Liver (tissue), 8 donors: ENCODE measurements at regions not wholly inside any gene's neighbourhood (a gene's known extent, or its start where the extent isn't known, plus 50 kb on each side); places are given as distances from the start of the nearest gene placed in this dataset.

Source experiments
- DNase-seq: peaks from one replicate; pipeline ENCODE4 v3.0.0-alpha.2; 2017; ENCODE audit warnings: low spot score
- H3K27ac ChIP-seq, 2 donors: one replicate each; pipeline ENCODE4 v1.7.0; 2013; ENCODE audit warnings: inconsistent platforms in 2 of 2, low read length in 2 of 2, control low read depth in 1 of 2, low read depth in 1 of 2, mild to moderate bottlenecking in 1 of 2
- H3K27me3 ChIP-seq, 4 donors: one replicate each; pipeline versions ENCODE4 v1.6.1 to v1.7.0; 2013; ENCODE audit warnings: low read length in 3 of 4, inconsistent platforms in 1 of 4, mild to moderate bottlenecking in 1 of 4, moderate library complexity in 1 of 4; ENCODE audit not compliant: control insufficient read depth in 4 of 4, insufficient read depth in 4 of 4
- H3K36me3 ChIP-seq, 4 donors: one replicate each; pipeline versions ENCODE4 v1.6.1 to v1.7.0; 2013; ENCODE audit warnings: low read length in 3 of 4, mild to moderate bottlenecking in 3 of 4, low read depth in 1 of 4, moderate library complexity in 1 of 4; ENCODE audit not compliant: control insufficient read depth in 4 of 4, insufficient read depth in 3 of 4
- H3K4me1 ChIP-seq, 4 donors: one replicate each; pipeline versions ENCODE4 v1.6.1 to v1.7.0; 2013; ENCODE audit warnings: low read length in 3 of 4, mild to moderate bottlenecking in 3 of 4, moderate library complexity in 1 of 4; ENCODE audit not compliant: control insufficient read depth in 4 of 4, insufficient read depth in 4 of 4
- H3K4me3 ChIP-seq, 3 donors: one replicate each; pipeline versions ENCODE4 v1.6.1 to v1.7.0; 2013; ENCODE audit warnings: low read length in 3 of 3, control low read depth in 1 of 3, low read depth in 1 of 3, mild to moderate bottlenecking in 1 of 3
- H3K9ac ChIP-seq, 2 donors: one replicate each; pipeline ENCODE4 v1.7.0; 2013; ENCODE audit warnings: low read length in 2 of 2, mild to moderate bottlenecking in 2 of 2, moderate library complexity in 2 of 2, control low read depth in 1 of 2, low read depth in 1 of 2
- H3K9me3 ChIP-seq, 4 donors: one replicate each; pipeline versions ENCODE4 v1.6.1 to v1.7.0; 2013; ENCODE audit warnings: low read length in 3 of 4; ENCODE audit not compliant: control insufficient read depth in 4 of 4
- CTCF ChIP-seq: fragments of 150-350 bp; IDR thresholded peaks from 2 replicates; pipeline ENCODE4 v1.5.1; 2017; ENCODE audit warnings: improper control_type of control experiment, low read depth, low read length; ENCODE audit not compliant: missing input control
- EGR1 ChIP-seq, 2 donors: IDR thresholded peaks; 2 replicates each; pipeline ENCODE4 v1.6.1; 2016 to 2018; ENCODE audit warnings: antibody characterized with exemption in 2 of 2, low read depth in 2 of 2
- FOXA1 ChIP-seq: IDR thresholded peaks from 2 replicates; pipeline ENCODE4 v1.6.1; 2016; ENCODE audit warnings: antibody characterized with exemption
- FOXA2 ChIP-seq: IDR thresholded peaks from 2 replicates; pipeline ENCODE4 v1.6.1; 2016; ENCODE audit warnings: antibody characterized with exemption
- GABPA ChIP-seq, 2 donors: IDR thresholded peaks in 1 of 2; conservative IDR thresholded peaks in 1 of 2; 2 replicates each; pipeline ENCODE4 v1.6.1; 2016; ENCODE audit warnings: antibody characterized with exemption in 2 of 2, mild to moderate bottlenecking in 1 of 2, moderate library complexity in 1 of 2
- HNF4A ChIP-seq, 2 donors: conservative IDR thresholded peaks; 2 replicates each; pipeline ENCODE4 v1.6.1; 2016; ENCODE audit warnings: antibody characterized with exemption in 2 of 2, mild to moderate bottlenecking in 2 of 2
- HNF4G ChIP-seq: IDR thresholded peaks from 2 replicates; pipeline ENCODE4 v1.6.1; 2016; ENCODE audit warnings: antibody characterized with exemption
- JUND ChIP-seq, 2 donors: IDR thresholded peaks; 2 replicates each; pipeline ENCODE4 v1.6.1; 2016; ENCODE audit warnings: antibody characterized with exemption in 2 of 2
- NR2F2 ChIP-seq: IDR thresholded peaks from 2 replicates; pipeline ENCODE4 v1.6.1; 2016; ENCODE audit warnings: antibody characterized with exemption
- RAD21 ChIP-seq, 2 donors: IDR thresholded peaks; 2 replicates each; pipeline ENCODE4 v1.6.1; 2016; ENCODE audit warnings: antibody characterized with exemption in 2 of 2, mild to moderate bottlenecking in 2 of 2
- REST ChIP-seq: IDR thresholded peaks from 2 replicates; pipeline ENCODE4 v1.6.1; 2016; ENCODE audit warnings: antibody characterized with exemption, mild to moderate bottlenecking
- RXRA ChIP-seq, 2 donors: IDR thresholded peaks; 2 replicates each; pipeline ENCODE4 v1.6.1; 2017 to 2018; ENCODE audit warnings: antibody characterized with exemption in 2 of 2, mild to moderate bottlenecking in 1 of 2
- SP1 ChIP-seq: IDR thresholded peaks from 2 replicates; pipeline ENCODE4 v1.6.1; 2018; ENCODE audit warnings: antibody characterized with exemption, mild to moderate bottlenecking
- TAF1 ChIP-seq: conservative IDR thresholded peaks from 2 replicates; pipeline ENCODE4 v1.6.1; 2016; ENCODE audit warnings: antibody characterized with exemption, mild to moderate bottlenecking
- YY1 ChIP-seq: IDR thresholded peaks from 2 replicates; pipeline ENCODE4 v1.6.1; 2016; ENCODE audit warnings: antibody characterized with exemption, mild to moderate bottlenecking
- ZBTB33 ChIP-seq: IDR thresholded peaks from 2 replicates; pipeline ENCODE4 v1.6.1; 2016; ENCODE audit warnings: antibody characterized with exemption
- WGBS: extraction: QIAGEN DNeasy Blood & Tissue Kit; methylation state at CpG from one replicate; pipeline ENCODE4 v1.1.7; 2013; 5-methylcytosine and 5-hydroxymethylcytosine counted together
- TF ChIP-seq, protein P1 (sequence below): IDR thresholded peaks from 2 replicates; pipeline ENCODE4 v1.6.1; 2016; ENCODE audit warnings: antibody characterized with exemption
- TF ChIP-seq, protein P2 (sequence below): IDR thresholded peaks from 2 replicates; pipeline ENCODE4 v1.6.1; 2016; ENCODE audit warnings: antibody characterized with exemption
- donor health status: healthy.
- donor health status: healthy.
- donor health status: healthy.
- donor health status: healthy.
- donor health status: healthy.

DNA sequence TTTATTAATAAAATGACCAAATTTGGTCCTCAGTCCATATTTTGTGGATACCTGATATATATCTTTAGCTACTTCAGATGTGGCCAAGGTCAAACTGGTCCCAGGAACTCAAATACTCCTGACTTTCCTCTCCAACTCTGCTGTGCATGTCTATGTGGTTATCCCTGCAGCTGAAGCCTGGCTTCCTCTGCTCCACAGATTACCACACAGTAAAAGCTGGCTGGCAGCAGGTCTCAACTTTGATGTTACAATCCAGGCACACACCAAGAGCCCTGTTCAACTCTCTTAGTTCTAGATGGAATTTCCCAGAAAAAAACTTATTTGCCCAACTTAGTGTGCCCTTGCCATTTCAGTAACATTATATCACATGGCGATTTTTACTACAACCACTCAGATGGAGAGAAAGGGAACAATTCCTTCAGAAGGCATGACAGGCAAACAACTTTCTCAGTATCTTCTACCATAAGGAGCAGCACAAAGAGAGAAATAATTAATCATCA is 479.5 kb downstream of the PLPP3 start:
- TF ChIP-seq REST (no peak), RAD21 (IDR thresholded peaks at IDR 0.05) (no peak), CTCF (no peak), SP1 (no peak), EGR1 (IDR thresholded peaks at IDR 0.05; ENCODE audit: low read depth in 2 of 2) (no peak), FOXA1 (no peak), FOXA2 (no peak), HNF4A (conservative IDR thresholded peaks at IDR 0.05) (no peak), NR2F2 (no peak), GABPA (IDR thresholded peaks at IDR 0.05 in 1 of 2, conservative IDR thresholded peaks at IDR 0.05 in 1 of 2) (no peak), ZBTB33 (no peak), HNF4G (no peak), YY1 (no peak), TAF1 (no peak), RXRA (IDR thresholded peaks at IDR 0.05) (no peak), JUND (IDR thresholded peaks at IDR 0.05) (no peak)
- TF ChIP-seq, protein P1, sequence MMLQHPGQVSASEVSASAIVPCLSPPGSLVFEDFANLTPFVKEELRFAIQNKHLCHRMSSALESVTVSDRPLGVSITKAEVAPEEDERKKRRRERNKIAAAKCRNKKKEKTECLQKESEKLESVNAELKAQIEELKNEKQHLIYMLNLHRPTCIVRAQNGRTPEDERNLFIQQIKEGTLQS = no peak
- TF ChIP-seq, protein P2, sequence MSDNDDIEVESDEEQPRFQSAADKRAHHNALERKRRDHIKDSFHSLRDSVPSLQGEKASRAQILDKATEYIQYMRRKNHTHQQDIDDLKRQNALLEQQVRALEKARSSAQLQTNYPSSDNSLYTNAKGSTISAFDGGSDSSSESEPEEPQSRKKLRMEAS = no peak
- no peak overlapping the region for H3K9ac ChIP-seq
- 92% methylated on average over 1 of the region's 1 CpG for WGBS

More for the DNA sequence above, 479.5 kb downstream of the PLPP3 start:
- Histone ChIP-seq H3K36me3 (no peaks in the 10 kb centered on the region), H3K27me3 (no peaks in the 10 kb centered on the region), H3K27ac (no peak overlapping the region), H3K4me1 (no peaks in the 10 kb centered on the region), H3K4me3 (no peak overlapping the region), H3K9me3 (peaks cover under 1 to 10% (median 3%) of the 10 kb centered on the region in 4 donors)
- no peak for DNase-seq
